NOMO-1 (cell line): ENCODE measurements at regions not wholly inside any gene's neighbourhood (a gene's known extent, or its start where the extent isn't known, plus 50 kb on each side); places are given as distances from the start of the nearest gene placed in this dataset.
"Not testable (repeated sequence)": the region's sequence is repeated elsewhere in the genome, so short reads cannot be mapped to it uniquely, and the experiment has no call there.

Source experiments
- DNase-seq, 2 experiments: peaks; one replicate each; lab custom pipeline; 2025; ENCODE audit not compliant: unreplicated experiment in 2 of 2; lab: John Stamatoyannopoulos, UW

- not testable (repeated sequence) for DNase-seq
Measured at GRCh38 chr12:8389296-8389695, 66.5 kb upstream of the CLEC6A start.

- peak; percentile 14 to 37 for DNase-seq
Measured at GRCh38 chr12:8390001-8390777, 65.6 kb upstream of the CLEC6A start.

GRCh38 chr12:8396225-8397071, 59.3 kb upstream of the CLEC6A start:
- DNase-seq, result peak in 1 of 2 experiments; percentile 31

- DNase-seq, result not testable (repeated sequence)
Measured at GRCh38 chr12:8397378-8397777, 58.4 kb upstream of the CLEC6A start.

- DNase-seq, result not testable (repeated sequence)
Measured at GRCh38 chr12:8399496-8400034, 56.2 kb upstream of the CLEC6A start.

- not testable (repeated sequence) for DNase-seq
Measured at GRCh38 chr12:8403834-8404233, 51.9 kb upstream of the CLEC6A start.

GRCh38 chr12:8404341-8404740, 51.4 kb upstream of the CLEC6A start:
- not testable (repeated sequence) for DNase-seq
